Kidney glomerular epithelial cell (primary cell): ENCODE measurements at regions not wholly inside any gene's neighbourhood (a gene's known extent, or its start where the extent isn't known, plus 50 kb on each side); places are given as distances from the start of the nearest gene placed in this dataset.

ENCODE experiments used
- DNase-seq: peaks from one replicate; lab custom pipeline; 2025; lab: John Stamatoyannopoulos, UW

DNA sequence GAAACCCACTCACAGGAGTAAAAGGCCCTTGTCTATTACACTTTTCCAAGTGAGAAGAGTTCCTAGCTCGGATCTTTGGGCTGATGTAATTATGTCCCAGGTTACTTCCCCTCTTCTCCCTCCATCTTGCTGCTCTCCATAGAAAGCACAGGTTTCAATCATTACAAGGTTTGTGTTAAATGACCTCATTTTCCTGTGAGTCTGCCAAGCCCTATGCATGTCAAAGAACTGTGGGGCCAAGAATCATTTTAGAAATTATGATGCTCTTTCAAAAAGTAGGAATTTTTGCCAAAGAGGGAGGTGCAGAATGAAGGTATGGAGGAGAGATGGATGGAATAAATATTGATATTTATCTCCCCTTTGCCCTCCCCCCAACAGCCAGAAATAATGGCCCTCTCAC lies 129.3 kb upstream of the TPM1 start:
- DNase-seq = no peak

DNA sequence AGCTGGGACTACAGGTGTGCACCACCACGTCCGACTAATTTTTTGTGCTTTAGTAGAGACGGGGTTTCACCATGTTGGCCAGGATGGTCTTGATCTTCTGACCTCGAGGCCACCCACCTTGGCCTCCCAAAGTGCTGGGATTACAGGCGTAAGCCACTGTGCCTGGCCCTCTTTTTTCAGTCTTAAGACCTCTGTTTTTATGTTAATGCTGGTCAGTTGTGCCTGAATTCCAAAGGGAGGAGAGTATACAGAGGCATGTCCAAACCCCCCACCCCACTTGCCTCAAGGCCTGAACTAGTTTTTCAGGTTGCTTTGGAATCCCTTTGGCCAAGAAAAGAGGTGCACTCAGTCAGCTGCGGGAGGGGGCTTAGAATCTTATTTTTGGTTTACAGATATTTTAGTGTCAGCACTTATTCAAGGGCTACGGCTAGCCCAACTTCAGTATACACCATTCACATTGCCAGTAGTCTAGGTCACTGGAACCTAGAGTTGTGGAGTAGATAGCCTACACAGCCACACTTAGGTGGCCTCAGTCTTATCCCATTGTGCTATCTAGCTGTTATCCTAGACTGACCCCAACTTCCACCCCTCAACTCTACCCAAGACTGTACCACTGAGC lies 128.0 kb upstream of the TPM1 start:
- DNase-seq = no peak

DNA sequence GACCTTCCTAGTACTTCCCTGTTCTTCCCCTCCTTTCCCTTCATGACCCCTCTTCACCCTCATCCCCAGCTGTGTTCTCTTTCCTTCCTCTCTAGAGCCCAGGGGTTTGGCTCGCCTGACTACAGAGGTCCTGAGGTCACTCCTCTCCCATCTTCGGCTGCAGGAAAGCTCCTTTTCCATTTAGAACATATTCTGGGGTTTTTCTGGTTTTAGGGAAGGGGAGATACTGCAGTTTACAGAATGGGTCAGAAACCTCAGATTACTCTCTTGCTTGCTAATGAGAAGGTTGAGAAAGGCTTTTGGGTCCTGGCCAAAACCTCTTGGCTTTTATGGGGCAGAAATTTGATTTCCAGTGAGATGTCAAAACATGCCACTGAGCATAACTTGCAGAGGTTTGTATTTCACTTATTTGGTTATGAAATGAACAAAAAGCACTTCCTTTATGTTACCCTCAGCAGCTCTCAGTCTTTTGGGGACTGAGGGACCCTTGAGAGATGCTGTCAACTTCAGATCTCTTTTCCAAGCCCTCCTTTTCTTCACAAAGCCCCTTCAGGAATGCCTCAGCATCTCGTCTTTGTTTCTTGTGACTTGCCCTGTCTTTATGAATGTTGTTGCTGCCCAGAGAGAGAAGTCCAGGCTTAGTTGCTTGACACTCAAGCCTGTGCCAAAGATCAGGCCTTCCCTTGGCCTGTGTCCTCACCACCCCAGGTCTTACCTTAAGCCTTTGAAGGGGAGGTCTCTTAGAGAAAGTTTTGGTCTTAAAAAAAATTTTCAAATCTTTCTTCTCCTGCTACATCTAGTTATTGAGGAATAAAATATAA lies 121.7 kb upstream of the TPM1 start:
- DNase-seq = no peak

DNA sequence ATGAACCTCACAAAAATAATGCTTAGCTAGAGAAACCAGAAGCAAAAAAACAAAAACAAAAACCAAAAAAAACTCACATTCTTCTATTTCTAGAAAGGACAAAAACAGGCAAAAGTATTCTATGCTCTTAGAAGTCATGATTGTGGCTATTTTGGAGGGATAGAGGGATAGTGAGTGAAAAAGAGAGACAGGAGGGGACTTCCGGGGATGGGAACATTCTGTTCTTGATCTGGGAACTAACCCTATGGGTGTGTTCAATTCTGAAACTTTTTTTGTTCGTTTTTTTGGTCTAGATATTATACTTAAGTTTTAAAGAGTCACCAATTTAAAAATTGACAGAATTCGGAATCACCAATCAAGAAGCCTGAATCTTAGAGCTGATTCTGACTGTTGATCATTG lies 120.0 kb upstream of the TPM1 start:
- DNase-seq = no peak

DNA sequence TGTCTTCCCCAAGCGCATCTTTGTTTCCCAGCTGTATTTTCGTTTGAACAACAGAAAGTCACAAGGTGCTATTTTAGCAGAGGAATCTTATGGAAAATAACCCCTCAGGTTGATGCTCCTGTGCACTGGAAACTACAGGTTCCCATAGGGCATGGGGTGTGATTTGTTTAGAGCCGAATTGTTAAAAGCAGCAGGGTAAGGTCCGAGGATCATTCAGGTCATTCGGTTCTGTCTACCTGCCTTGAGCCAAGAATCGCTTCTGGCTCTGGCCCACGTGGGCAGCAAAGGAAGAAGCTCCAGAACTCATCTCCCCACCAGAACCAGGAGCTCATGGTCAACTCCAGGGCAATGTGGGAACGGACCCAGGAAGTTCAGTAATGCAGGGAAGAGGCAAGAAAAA lies 116.7 kb upstream of the TPM1 start:
- DNase-seq = no peak

GRCh38 chr15:62927196-62927595 lies 115.4 kb upstream of the TPM1 start:
- DNase-seq = peak; percentile 56

- no peak for DNase-seq
Observed at GRCh38 chr15:62927836-62928235, 114.7 kb upstream of the TPM1 start.

- peak; percentile 83 for DNase-seq
Observed at GRCh38 chr15:62928242-62928999, 114.1 kb upstream of the TPM1 start.

GRCh38 chr15:62929000-62929357 lies 113.6 kb upstream of the TPM1 start:
- peak; percentile 67 for DNase-seq

DNA sequence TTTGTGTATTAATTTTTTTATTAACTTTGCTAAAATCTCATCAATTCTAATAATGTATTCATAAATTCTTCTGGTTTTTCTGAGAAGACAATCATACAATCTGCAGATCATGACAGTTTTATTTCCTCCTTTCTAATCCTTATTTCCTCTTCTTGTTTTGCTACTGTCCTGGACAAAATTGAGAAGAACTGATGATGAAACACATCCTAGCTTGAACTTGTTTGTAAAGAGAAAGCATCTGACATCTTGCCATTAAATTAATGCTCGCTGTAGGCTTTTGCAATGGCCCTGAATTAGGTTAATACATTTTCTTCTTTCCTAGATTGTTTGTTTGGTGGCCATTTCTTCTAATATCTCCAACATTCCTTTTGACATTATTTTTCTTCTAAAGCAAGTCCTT lies 110.9 kb upstream of the TPM1 start:
- no peak for DNase-seq

DNA sequence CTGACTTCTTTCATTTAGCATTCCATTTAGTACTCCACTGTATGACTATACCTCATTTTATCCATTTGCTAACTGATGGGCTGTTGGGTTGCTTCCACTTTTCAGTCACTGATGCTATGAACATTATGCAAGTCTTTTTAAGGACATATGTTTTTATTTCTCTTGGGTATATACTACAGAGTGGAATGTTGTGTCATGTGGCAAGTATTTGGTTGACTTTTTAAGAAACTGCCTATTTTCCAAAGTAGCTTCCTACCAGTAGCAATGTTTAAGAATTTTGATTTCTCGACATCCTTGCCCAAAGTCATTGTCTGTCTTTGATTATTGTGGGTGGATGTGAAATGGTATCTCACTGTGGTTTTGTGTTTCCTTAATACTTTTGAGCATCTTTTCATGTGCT lies 110.1 kb upstream of the TPM1 start:
- no peak for DNase-seq

- no peak for DNase-seq
Observed at GRCh38 chr15:62933386-62933785, 109.2 kb upstream of the TPM1 start.

DNA sequence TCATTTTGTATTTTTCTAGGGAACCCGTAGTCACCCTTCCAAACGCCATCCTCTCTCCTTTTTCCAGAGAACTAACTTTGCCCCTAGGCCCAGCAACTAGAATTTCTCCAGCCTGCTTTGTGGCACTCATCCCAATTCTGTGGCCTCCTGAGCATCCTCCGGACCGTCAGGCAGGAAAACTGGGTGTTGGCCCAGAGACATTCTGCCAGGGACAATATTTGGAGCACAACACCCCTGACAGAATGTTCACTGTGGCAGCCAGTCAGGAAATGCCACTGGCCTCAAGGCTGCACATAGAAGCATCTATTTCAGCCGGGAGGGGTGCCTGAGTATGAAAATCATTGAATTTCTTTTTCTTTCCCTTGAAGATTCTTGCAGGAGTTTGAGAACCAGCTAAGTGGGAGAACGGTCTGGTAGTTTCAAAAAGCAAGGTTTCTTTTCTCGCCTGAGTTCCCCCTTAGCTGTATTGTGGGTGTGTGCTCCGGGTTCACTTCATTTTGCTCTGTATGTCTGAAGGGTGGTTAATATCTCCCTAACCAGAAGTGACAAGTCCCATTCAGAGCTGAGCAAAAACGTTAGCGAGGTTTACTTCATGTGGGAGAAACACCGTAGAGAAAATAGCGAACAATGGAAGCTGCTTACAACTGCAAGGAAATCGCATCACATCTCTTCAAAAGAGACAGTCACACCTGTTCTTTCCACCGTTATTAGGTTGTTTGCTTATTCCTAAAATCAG lies 108.1 kb upstream of the TPM1 start:
- no peak for DNase-seq

DNA sequence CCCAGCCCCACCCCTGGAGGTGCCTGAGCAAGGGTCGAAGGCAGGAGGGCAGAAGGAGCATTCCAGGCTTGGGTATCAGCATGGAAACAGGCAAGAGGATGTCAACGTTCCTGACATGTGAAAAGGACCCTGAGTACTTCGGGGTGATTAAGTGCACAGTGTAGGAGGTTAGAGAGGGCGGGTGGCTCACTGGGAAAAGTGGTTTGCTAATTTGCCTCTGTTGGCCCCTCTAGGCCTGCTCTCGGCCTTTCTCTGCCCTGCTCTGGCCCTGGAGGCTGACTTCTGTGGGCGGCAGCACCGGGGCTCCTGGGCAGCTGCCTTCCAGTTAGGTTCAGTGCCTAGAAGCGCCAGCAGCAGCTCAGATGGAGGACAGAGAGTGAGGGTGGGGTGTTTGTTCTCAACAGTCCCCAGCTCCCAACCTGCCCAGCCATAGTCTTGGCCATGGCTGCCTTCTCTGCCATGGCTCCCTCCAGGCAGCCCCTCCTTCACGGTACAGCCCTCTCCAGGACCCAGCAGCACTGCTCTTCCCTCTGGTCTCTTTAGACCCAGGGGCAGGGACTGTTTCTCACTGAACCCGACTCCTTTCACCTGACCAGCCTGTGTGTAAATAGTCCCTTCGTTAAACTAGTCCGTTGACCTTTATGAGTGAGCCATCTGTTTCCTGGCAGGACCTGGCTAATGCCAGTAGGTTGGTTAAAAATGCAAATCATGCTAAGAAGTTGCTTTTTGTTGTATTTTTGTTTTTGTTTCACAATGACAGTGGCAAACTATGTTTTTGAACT lies 107.1 kb upstream of the TPM1 start:
- DNase-seq = no peak

DNA sequence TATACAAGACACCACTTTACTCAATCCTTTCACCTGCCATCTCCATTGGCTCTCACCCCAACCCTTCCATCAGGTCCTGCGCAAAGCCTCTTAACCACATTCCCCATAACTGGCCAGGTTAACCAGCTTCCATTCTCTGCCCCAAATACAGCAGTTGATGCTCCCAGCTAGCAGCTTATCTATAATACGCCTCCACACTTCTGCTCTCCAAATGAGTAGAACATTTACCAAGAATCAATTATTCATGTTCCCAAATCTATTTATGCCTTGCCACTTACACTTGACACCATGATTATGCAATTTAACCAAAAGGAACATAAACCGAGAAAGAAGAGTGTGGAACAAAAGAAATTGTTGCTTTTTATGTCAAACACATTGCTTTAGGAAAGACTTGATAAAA lies 103.7 kb upstream of the TPM1 start:
- DNase-seq = no peak

DNA sequence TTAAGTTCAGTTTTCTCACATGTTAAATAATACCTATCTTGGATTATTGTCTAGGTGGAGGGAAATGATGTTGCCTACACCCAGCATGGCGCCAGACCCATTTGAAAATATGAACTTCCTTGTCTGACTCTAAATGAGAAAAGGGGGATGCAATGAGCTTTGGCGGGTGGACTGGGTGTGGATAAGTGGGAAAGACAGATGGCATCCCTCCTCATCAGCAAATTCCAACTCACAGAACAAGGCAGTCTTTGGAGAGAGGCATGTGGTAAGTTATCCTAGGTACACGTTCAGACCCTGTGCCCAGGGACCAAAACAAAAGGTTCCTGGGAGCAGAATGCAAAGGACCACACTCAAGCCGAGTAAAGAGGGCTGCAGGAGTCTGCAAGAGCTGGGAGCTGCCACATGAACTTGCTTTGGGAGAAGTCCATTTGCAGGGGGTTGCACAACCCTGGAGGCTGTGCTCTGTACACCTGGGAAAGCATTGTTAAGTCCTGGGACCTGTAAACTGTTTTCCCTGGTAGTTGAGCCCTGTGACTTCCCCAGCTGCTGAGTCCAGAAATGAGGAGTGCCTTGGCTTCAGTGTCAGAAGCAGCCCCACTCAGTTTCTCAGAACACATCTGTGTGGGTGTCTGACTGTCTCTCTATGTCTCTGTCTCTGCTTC lies 102.3 kb upstream of the TPM1 start:
- DNase-seq = no peak

GRCh38 chr15:62940755-62941361 lies 101.7 kb upstream of the TPM1 start:
- peak; percentile 97 for DNase-seq

DNA sequence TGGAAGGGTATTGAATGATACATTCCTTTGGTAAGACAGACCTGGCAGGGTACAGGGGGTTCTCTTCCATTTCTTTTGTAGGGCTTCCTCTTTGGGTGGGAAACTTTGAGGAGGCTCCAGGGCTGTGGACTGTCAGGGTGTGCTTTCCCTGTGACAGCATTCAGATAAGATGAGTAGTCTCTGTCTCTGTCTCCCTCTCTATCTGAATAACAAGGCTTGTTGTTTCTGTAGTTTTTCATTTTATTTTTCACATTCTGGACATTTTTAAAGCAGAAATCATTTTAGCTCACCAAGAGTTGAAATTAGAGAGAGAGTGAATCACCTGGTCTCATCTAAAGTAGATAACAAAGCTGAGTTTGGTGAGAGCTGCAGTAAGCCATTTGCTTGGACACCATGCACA lies 100.8 kb upstream of the TPM1 start:
- peak; percentile 40 for DNase-seq

- DNase-seq = no peak
Observed at GRCh38 chr15:62942428-62942827, 100.1 kb upstream of the TPM1 start.

- no peak for DNase-seq
Observed at GRCh38 chr15:62945063-62945462, 97.5 kb upstream of the TPM1 start.

DNA sequence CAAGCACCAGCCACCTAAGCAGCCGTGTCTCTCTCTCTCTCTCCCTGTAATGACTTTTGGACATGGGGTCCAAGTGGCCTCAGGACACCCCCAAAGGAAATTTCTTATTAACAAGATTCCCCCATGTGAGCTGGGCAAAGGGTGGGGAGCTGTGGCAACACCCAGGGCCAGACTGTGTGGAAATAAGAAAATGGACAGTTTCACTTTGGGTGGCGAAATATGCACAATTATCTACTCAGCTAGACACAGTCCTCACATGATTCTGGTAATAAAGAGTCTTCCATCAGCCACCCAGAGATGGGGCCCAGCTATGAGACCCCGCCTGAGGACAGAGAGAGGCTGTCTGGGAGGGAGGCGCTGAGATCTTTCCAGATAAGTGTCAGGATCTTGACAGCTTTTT lies 96.8 kb upstream of the TPM1 start:
- no peak for DNase-seq
